ENCODE measurements at regions not wholly inside any gene's neighbourhood (a gene's known extent, or its start where the extent isn't known, plus 50 kb on each side); places are given as distances from the start of the nearest gene placed in this dataset.

- H3K27ac Mint-ChIP-seq, result no peak overlapping the region
- H3K4me3 Mint-ChIP-seq, result no peak overlapping the region
- TF ChIP-seq GABPB1 (CRISPR knock-in tag; IDR thresholded peaks at IDR 0.05) (no peak), FOXP1 (CRISPR knock-in tag; IDR thresholded peaks at IDR 0.05; ENCODE audit: borderline replicate concordance) (no peak), ZSCAN18 (CRISPR knock-in tag; IDR thresholded peaks at IDR 0.05) (no peak), CREM (CRISPR knock-in tag; IDR thresholded peaks at IDR 0.05) (no peak), KAT7 (CRISPR knock-in tag; IDR thresholded peaks at IDR 0.05; ENCODE audit: borderline replicate concordance) (no peak), FOXJ3 (CRISPR knock-in tag; IDR thresholded peaks at IDR 0.05; ENCODE audit: borderline replicate concordance) (no peak), ZNF317 (CRISPR knock-in tag; IDR thresholded peaks at IDR 0.05; ENCODE audit: borderline replicate concordance, low read depth) (no peak), GRHL2 (CRISPR knock-in tag; IDR thresholded peaks at IDR 0.05; ENCODE audit: insufficient replicate concordance, severe bottlenecking) (no peak), IRF2 (CRISPR knock-in tag; IDR thresholded peaks at IDR 0.05; ENCODE audit: borderline replicate concordance, low read depth) (no peak), ATF3 (CRISPR knock-in tag; conservative IDR thresholded peaks at IDR 0.05) (no peak)
- H3K9me3 Mint-ChIP-seq, result no peaks in the 10 kb centered on the region; the same call in 1 of the 2 replicates
- ChIA-PET CTCF (no interaction called here), POLR2A (no interaction called here)
- H3K4me1 Mint-ChIP-seq, result peaks cover 8% of the 10 kb centered on the region
- H3K36me3 Mint-ChIP-seq, result no peaks in the 10 kb centered on the region
- no peaks in the 10 kb centered on the region for H3K27me3 Mint-ChIP-seq (ENCODE audit: low read depth)
- no peak for ATAC-seq
- DNase-seq (ENCODE audit: low spot score), result no peak
These were observed 440.6 kb upstream of the PAPPA start for GRCh38 chr9:115712981-115713380.

DNA sequence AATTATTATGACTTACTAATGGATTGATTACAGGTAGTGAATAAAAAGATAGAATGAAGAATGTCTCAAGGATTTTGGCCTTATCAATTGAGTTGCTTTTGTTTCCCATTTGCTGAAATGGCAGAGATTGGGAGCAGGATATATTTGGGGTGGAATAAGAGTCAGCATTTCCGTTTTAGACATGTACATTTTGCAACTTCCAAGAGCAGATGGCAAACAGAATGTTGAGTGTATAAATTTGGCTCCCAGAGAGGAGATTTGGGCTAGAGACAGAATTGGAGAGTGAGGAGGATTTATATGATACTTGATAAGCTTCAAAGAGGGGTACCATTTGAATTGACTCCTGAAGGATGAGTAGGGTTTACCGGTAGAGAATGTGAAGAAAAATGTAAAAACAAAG is 437.9 kb upstream of the PAPPA start:
- no peak overlapping the region for H3K4me3 Mint-ChIP-seq
- ATAC-seq, result no peak

More for the DNA sequence above, 437.9 kb upstream of the PAPPA start:
- Mint-ChIP-seq H3K36me3 (no peaks in the 10 kb centered on the region), H3K27ac (no peak overlapping the region), H3K27me3 (ENCODE audit: low read depth) (no peaks in the 10 kb centered on the region), H3K4me1 (peaks cover 8% of the 10 kb centered on the region), H3K9me3 (no peaks in the 10 kb centered on the region; the same call in 1 of the 2 replicates)
- ChIA-PET CTCF (no interaction called here), POLR2A (no interaction called here)
- TF ChIP-seq NR2C2 (CRISPR knock-in tag; IDR thresholded peaks at IDR 0.05) (no peak), RORB (CRISPR knock-in tag; IDR thresholded peaks at IDR 0.05) (no peak), IRF2 (CRISPR knock-in tag; IDR thresholded peaks at IDR 0.05; ENCODE audit: borderline replicate concordance, low read depth) (no peak), KAT7 (CRISPR knock-in tag; IDR thresholded peaks at IDR 0.05; ENCODE audit: borderline replicate concordance) (no peak), NFE2L1 (CRISPR knock-in tag; IDR thresholded peaks at IDR 0.05) (no peak), ZNF396 (CRISPR knock-in tag; IDR thresholded peaks at IDR 0.05; ENCODE audit: borderline replicate concordance) (no peak), SOX15 (CRISPR knock-in tag; IDR thresholded peaks at IDR 0.05) (no peak), TEAD4 (CRISPR knock-in tag; IDR thresholded peaks at IDR 0.05) (no peak), ZNF416 (CRISPR knock-in tag; IDR thresholded peaks at IDR 0.05) (no peak), FOXJ3 (CRISPR knock-in tag; IDR thresholded peaks at IDR 0.05; ENCODE audit: borderline replicate concordance) (no peak), JAZF1 (CRISPR knock-in tag; IDR thresholded peaks at IDR 0.05) (no peak), ELF4 (CRISPR knock-in tag; IDR thresholded peaks at IDR 0.05; ENCODE audit: low read depth) (no peak), ZBTB21 (CRISPR knock-in tag; IDR thresholded peaks at IDR 0.05; ENCODE audit: borderline replicate concordance) (no peak), ZNF281 (CRISPR knock-in tag; IDR thresholded peaks at IDR 0.05) (no peak), CREM (CRISPR knock-in tag; IDR thresholded peaks at IDR 0.05) (no peak), OVOL2 (CRISPR knock-in tag; IDR thresholded peaks at IDR 0.05; ENCODE audit: borderline replicate concordance) (no peak), HMGA2 (CRISPR knock-in tag; IDR thresholded peaks at IDR 0.05) (no peak)
- TF ChIP-seq, protein P1, sequence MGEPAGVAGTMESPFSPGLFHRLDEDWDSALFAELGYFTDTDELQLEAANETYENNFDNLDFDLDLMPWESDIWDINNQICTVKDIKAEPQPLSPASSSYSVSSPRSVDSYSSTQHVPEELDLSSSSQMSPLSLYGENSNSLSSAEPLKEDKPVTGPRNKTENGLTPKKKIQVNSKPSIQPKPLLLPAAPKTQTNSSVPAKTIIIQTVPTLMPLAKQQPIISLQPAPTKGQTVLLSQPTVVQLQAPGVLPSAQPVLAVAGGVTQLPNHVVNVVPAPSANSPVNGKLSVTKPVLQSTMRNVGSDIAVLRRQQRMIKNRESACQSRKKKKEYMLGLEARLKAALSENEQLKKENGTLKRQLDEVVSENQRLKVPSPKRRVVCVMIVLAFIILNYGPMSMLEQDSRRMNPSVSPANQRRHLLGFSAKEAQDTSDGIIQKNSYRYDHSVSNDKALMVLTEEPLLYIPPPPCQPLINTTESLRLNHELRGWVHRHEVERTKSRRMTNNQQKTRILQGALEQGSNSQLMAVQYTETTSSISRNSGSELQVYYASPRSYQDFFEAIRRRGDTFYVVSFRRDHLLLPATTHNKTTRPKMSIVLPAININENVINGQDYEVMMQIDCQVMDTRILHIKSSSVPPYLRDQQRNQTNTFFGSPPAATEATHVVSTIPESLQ (CRISPR knock-in tag; IDR thresholded peaks at IDR 0.05), result no peak
- TF ChIP-seq, protein P2, sequence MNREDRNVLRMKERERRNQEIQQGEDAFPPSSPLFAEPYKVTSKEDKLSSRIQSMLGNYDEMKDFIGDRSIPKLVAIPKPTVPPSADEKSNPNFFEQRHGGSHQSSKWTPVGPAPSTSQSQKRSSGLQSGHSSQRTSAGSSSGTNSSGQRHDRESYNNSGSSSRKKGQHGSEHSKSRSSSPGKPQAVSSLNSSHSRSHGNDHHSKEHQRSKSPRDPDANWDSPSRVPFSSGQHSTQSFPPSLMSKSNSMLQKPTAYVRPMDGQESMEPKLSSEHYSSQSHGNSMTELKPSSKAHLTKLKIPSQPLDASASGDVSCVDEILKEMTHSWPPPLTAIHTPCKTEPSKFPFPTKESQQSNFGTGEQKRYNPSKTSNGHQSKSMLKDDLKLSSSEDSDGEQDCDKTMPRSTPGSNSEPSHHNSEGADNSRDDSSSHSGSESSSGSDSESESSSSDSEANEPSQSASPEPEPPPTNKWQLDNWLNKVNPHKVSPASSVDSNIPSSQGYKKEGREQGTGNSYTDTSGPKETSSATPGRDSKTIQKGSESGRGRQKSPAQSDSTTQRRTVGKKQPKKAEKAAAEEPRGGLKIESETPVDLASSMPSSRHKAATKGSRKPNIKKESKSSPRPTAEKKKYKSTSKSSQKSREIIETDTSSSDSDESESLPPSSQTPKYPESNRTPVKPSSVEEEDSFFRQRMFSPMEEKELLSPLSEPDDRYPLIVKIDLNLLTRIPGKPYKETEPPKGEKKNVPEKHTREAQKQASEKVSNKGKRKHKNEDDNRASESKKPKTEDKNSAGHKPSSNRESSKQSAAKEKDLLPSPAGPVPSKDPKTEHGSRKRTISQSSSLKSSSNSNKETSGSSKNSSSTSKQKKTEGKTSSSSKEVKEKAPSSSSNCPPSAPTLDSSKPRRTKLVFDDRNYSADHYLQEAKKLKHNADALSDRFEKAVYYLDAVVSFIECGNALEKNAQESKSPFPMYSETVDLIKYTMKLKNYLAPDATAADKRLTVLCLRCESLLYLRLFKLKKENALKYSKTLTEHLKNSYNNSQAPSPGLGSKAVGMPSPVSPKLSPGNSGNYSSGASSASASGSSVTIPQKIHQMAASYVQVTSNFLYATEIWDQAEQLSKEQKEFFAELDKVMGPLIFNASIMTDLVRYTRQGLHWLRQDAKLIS (CRISPR knock-in tag; IDR thresholded peaks at IDR 0.05; ENCODE audit: borderline replicate concordance), result no peak
- TF ChIP-seq, protein P3, sequence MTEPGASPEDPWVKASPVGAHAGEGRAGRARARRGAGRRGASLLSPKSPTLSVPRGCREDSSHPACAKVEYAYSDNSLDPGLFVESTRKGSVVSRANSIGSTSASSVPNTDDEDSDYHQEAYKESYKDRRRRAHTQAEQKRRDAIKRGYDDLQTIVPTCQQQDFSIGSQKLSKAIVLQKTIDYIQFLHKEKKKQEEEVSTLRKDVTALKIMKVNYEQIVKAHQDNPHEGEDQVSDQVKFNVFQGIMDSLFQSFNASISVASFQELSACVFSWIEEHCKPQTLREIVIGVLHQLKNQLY (CRISPR knock-in tag; IDR thresholded peaks at IDR 0.05), result no peak
- DNase-seq (ENCODE audit: low spot score), result no peak
